ENCODE measurements at regions not wholly inside any gene's neighbourhood (a gene's known extent, or its start where the extent isn't known, plus 50 kb on each side); places are given as distances from the start of the nearest gene placed in this dataset.
"Not testable (repeated sequence)": the region's sequence is repeated elsewhere in the genome, so short reads cannot be mapped to it uniquely, and the experiment has no call there.

DNA sequence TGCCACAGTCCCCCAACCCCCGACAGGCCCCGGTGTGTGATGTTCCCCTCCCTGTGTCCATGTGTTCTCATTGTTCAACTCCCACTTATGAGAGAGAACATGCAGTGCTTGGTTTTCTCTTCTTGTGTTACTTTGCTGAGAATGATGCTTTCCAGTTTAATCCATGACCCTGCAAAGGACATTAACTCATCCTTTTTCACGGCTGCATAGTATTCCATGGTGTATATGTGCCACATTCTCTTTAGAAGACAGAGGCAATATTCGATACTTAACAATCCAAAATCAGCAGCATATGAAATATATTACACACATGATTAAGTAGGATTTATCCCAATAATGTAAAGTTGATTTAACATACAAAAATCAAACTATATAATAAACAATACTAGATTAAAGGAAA is 451.6 kb upstream of the PCDH10 start:
- DNase-seq: not testable (repeated sequence)

DNA sequence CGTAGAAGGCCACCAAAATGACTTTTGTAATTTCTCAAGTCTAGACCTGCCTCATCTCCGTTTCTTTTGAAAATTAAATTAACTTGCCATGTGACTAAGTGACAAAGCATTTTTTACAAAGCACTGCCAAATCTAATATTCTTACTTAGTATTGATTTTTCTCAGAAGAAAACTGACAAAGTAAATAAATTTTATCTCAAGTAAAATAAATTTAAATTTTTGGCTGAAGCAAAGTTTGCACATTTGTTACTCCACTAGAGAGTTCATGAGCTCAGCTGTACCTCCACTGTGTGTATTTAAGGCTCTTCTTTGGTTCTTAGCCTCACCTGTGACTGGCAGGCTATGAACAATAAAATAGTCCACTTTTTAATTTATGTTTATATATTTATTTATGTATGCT is 441.1 kb upstream of the PCDH10 start:
- DNase-seq: no peak

DNA sequence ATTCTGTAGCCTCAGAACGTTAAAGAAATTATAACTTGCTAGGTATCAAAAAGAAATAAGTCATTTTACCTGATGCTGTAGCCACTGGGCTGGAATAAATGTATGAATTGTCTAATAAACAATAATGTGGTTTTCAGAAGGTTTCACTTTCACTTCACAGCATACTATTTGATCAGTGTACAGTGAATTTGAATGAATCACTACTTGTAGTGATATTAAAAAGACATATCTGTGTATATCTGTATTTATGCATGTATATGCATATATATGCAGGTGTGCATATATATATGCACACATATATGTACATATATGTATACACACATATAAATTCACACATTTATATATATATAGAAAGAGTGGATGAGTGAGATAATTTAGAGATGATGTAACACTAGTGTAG is 440.0 kb upstream of the PCDH10 start:
- no peak for DNase-seq

DNA sequence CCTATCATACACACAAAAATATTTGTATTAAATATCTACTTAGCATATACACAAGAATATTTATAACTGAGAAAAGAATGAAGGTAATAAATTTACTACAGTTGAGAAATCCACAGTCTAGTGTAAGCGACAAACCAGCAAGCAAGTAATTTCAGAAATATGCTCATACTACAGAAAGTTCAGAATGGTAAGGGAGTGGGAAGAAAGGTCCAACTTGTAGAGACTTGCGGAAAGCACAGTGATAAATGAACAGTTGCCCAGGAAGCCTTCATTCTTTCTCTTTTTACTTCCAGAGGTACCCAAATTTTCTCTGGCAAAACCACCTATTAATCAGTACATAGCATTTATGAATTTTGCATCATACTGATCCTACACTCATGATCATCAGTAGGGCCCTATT is 438.1 kb upstream of the PCDH10 start:
- DNase-seq: no peak

DNA sequence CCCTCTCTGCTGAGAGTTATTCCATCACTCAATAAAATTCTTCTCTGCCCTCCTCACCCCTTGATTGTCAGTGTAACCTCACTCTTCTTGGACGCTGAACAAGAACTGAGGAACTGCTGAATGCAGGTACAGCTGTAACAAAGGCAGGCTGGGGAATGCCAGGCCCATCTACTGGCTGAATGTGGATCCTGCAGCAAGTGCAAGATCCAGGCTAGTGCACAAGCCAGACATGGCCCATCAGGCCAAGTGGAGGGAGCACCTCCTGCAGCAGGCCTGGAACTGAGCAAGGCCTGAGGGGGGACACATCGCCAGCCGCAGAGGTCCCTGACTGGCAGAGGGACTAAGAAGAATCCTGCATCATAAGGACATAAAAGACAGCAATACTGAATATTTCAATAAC is 411.8 kb upstream of the PCDH10 start:
- DNase-seq: no peak

DNA sequence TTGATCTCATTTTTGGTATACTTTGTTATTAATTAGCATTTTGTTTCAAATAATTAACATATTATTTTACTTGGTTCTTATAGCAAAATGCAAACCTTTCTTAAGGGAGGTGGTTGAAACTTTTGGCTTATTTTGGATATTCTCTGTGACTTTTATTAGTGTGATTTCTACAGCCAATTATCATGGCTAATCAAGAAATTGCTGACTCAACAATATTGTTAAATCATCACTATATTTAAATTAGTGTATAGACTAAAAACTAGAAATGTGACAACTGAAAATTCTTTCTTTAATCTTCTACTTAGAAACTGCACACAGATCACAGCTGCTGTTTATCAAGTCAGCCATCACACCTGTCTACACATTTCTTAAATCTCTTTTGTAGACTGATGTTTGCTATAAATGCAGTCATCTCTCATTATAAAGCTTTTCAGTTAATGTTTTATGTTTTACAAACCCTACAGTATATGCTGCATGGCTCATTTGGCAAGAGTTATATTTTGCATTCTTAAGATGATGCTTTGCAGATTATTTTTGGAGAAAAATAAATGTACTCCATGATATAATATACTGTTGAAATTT is 389.8 kb upstream of the PCDH10 start:
- DNase-seq: no peak

DNA sequence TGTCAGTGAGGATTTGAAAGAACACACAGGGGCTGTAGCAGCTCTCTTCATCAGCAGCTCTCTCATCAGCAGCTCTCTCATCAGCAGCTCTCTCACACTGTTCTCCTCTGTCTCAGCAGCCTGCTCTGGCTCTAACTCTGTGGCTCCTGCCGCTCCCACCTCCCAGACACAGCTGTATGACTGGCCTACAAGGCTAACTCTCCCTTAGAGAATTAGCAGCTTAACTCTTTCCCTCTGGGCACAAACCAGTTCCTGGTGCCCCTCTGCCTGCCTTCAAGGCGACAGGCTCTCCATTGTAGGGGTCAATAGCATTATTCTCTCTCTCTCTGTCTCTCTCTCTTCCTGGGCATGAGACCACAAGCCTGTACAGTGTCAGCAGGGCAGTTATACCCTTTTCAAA is 385.6 kb upstream of the PCDH10 start:
- no peak for DNase-seq

DNA sequence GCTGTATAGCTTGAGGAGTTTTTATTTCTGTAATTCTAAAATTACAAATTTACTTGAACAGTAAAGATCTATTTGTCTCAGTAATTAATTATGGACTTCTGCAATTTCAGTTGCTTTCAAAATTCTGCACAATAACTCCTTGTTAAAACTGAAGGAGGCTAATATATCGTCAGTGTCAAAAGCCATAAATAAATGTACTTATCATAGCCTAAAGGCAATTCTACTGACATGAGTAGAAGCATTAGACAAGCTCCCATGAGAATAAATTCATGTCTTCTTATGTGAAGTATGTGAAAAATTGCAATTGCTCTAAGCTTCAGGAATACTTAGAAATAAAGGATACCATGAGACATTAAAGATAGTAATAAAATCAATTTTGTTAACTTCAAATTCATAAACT is 381.2 kb upstream of the PCDH10 start:
- no peak for DNase-seq

DNA sequence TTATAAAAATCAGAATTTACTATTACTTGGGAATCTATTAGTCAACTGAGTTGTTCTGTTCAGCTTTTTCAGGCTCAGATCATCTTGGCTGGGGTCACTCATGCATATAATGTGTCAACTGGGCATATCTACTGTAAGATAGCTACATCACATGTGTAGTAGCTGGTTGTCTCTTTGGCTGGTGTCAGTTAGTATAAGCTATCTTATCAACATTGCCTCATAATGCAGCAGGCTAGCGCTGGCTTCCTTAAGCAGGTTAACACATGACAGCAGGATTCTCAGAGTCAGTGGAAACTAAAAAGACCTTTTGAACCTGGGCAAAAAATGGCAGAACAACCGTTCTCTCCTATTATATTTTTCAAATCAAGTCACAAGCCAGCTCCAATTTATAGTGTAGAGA is 378.3 kb upstream of the PCDH10 start:
- no peak for DNase-seq

DNA sequence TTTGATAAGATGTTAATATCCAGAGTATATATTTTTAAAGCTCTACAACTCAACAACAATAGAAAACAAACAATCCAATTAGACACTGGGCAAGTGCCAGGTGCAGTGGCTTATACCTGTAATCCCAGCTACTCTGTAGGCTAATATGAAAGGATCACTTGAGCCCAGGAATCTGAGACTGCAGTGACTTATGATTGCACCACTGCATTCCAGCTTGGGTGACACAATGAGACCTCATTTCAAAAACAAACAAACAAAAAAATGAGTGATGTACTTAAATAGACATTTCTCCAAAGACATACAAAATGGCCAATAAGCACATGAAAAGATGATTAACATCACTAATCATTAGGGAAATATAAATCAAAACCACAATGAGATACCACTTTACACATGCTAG is 356.8 kb upstream of the PCDH10 start:
- no peak for DNase-seq

DNA sequence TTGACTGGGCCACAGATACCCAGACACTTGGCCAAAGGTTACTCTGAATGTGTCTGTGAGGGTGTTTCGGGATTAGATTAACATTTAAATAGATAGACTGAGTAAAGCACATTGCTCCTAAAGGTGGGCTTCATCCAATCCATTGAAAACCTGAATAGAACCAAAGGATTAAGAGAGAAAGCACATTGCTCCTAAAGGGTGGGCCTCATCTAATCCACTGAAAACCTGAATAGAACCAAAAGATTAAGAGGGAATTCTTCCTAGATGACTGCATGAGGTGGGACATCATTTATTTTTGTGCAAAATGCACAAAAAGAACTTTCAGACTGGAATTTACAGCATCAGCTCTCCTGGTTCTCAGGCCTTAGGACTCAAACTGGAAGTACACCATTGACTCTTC is 351.2 kb upstream of the PCDH10 start:
- DNase-seq: no peak

DNA sequence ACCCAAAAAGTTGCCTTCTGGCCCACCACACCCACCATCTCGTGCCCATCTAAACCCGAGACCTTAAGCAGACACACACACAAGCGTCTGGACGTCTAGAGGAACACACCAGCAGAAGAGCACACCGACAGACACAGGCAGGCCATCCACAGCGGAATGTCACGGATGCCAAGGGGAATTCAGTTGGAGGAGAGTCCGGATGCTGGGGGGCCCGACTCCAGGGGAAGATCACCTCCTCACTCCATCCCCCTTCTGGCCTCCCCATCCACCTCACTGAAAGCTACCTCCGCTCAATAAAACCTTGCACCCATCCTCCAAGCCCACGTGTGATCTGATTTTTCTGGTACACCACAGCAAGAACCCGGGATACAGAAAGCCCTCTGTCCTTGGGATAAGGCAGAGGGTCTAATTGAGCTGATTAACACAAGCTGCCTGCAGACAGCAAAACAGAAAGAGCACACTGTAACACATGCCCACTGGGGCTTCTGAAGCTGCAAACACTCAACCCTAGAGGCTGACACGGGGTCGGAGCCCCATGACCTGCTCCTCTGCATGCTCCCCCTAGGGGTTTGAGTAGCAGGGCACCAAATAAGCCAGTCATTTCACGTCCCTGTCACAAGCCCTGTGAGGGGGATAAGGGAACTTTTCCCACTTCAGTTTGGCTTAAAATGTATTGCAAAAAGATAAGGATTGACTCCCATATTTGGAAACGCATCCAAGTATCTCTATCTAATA is 339.6 kb upstream of the PCDH10 start:
- no peak for DNase-seq

DNA sequence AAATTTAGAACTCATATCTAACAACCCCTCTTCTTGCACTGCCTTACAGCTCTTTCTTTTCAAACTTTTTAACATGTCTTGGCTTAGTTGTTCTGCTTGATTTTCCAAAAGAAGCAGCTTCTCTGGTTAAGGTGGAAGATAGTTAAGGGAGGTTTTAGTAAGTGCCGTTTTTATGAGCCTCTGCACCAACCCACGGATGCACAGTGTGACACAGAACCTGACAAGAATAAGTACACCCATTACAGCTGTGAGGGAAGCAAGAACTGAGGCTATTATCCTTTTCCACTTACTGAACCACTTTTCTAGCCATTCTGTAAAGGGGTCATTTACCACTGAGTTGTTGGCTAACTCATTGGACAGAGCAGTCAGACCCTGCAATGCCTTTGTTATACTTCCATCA is 336.0 kb upstream of the PCDH10 start:
- not testable (repeated sequence) for DNase-seq

DNA sequence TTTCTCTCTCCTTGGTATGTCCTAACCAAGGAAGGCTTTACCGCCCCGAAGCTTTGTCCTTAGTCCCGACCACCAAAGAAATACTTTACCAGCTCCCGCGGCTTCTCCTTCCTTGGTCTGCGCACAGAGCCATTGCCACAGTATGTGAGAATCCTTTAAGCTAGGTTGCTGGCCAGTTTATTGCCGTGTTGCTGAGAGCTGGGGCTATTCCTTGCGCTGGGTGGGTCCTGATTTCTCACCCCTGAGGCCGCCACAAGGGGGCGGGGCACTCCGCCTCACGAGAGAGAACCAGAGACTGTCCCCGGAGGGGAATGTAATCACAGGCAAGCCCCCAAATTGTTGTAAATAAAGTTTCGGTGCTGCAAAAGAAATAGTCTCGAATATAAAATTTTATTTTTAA is 331.0 kb upstream of the PCDH10 start:
- DNase-seq: no peak

DNA sequence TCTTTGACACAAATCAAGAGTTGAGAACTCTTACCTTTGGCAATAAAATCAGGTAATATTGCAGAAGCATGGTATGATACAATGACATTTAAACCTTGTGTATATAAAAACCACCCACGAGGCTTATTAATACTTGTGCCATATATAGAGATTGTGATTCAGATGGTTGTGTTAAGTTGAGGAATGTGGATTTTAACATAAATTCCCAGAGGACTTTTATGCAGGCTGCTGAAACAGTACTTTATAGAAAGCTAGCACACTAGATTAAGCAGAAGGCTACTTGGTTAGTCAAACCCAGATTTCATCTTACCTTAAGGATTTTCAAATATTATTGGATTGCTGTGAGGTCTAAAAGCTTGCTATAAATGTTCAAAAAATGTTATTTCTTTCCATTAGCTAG is 325.7 kb upstream of the PCDH10 start:
- no peak for DNase-seq

DNA sequence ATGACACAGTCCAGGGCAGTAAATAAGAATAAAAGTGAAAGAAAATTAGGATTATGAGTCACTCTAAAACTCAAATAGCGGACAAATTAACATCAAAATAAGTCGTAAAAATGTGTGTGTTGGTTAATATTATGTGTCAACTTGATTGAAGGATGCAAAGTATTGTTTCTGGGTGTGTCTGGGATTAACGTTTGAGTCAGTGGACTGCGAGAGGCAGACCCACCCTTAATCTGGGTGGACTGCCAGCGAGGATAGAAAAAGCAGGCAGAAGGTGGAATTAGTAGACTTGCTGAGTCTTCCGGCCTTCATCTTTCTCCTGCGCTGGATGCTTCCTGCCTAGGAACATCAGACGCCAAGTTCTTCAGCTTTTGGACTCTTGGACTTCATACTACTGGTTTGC is 324.3 kb upstream of the PCDH10 start:
- no peak for DNase-seq

DNA sequence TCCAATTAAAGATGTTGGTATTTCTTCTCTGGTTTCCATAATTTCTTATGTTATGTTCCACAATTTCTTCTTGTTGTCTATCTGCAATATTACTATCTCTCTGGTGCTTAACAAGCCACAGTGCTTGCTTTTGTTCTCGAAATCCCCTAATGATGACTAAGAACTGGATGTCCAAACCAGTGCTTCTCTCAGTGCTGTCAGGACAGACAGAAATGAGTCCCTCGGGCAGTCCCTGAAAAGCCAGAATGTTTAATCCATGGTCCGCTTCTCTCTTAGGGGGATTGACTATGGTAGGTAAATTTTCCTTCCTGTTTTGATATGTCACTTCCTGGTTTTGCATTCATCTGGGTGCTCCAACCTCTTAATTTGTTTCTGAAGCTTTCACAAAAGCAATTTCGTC is 321.6 kb upstream of the PCDH10 start:
- no peak for DNase-seq

DNA sequence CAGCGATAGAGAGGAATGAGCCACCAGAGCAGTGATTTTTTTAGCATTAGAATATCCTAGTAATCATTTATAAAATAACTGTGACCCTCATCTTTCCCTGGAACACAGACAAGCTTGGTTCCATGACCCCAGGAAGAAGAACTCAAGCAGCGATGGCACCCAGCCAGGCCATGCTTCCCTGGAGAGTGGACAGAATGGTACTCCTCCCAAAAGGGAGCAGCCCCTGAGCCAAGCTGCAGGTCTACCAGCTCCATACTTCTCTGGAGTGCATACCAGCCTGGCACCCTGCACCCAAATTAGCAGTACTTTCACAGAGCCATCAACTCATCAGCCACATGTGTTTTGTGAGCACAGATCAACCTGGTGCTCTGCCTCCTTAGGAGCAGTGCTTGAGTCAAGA is 310.9 kb upstream of the PCDH10 start:
- no peak for DNase-seq

DNA sequence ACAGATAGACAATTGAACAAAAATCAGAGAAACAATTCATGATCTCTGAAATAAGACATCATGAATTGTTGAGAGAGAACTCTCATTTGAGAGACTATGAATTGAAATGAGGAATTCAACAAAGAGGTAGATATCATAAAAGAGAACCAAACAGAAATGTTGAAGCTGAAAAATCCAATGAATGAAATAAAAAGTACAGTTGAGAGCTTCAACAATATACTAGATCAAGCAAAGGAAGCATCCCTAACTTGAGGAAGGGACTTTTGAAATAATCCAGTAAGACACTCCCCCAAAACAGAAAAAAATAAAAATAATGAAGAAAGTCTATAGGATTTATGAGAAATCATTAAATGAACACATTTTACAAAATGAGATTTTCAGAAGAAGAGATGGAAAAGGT is 310.0 kb upstream of the PCDH10 start:
- DNase-seq: no peak

DNA sequence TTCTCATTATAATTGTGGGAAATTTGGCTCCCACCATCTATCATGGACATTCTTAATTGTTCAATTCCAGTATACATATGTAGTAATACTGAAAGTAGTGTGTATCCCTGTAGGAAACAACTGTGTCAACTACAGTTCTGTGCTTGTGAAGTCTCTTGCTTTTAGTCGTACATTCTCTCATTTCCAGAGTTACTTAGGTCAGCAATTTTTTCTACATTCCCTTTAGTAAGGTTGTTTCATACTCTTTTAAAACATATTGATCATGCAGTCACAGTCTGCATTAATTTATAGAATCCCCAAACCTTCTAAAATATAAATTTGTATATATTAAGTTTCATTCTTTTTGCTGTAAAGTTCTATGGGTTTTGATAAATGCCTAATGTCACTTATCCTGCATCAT is 289.2 kb upstream of the PCDH10 start:
- DNase-seq: no peak

DNA sequence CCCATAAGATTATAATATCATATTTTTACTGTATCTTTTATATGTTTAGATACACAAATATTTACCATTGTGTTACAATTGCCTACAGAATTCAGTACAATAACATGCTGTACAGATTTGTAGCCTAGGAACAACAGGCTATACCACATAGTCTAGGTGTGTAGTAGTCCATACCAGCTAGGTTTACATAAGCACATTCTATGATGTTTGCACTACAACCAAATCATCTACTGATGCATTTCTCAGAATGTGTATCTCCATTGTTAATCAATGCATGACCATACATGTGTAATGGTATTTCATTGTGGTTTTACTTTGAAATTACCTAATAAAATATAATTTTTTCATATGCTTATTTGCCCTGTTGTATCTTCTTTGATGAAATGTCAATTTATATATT is 288.1 kb upstream of the PCDH10 start:
- no peak for DNase-seq

DNA sequence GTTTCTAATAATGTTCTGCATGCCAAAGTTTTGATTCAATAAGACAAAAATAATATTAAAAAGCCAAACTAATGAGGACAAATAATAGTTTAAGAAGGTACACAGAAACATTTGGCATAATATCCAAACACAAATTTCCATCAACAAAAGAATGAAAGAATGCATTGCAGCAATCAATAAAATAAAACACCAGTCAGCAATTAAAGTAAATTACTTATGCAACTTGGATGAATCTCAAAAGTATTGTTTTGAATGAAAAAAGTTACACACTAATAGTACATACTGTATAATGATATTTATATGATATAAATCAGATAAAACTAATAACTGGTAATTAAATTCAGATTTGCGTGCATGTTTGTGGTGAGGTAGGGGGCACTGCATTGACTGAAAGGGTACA is 285.5 kb upstream of the PCDH10 start:
- DNase-seq: no peak

DNA sequence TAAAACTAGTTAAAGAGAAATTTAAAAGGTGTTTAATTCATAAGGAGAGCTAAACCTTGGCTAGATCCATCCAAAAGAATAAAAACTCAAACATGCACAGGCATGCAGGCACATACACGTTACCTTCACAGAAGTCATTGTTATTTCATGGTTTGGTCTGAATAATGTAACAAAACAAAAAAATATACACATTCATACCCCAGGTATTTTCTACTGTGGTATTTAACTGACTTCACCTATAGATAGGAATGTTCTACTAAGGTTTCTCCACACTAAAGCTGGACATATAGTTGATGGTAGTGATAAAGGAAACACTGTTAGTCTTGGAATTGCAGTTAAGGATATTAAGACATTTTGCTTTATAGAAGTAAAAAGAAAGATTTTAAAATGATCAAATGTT is 283.6 kb upstream of the PCDH10 start:
- no peak for DNase-seq

DNA sequence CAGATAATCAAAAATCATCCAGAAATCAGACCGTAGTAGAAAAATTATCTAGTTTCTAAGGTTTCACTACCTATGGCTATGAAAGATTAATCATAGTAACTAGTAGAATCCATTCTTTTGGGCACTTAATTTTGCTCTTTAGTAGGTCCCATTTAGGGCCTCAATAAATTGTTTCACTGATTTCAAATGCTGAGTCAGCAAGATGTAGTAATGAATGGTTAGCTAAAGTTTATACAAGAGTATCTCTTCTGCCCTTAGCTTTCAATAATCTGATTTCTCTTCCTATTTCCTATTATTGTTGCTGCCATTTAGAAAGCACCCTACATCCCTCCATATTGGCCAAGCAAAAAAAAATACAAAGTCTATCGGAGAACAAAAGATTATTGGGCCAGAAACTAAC is 283.2 kb upstream of the PCDH10 start:
- DNase-seq: no peak

DNA sequence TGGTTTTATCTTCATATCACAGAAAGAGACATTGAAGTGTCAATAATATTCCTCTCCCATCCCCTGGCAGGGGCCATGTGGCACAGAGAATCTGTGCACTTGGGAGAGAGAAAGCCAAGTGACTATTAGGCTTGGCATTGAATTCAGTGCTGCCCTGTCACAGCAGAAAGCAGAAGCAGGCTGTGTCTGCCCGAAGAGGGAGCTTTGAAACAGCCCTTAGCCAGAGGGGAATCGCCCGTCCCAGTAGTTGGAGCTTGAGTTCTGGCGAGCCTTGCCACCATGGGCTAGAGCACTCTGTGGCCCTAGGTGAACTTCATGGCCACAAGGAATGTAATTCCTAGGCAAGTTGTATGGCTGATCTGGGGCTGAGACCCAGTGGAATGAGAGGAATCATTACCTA is 282.5 kb upstream of the PCDH10 start:
- DNase-seq: no peak

All from fibroblast of skin of right biceps (primary cell).